ENCODE measurements at regions not wholly inside any gene's neighbourhood (a gene's known extent, or its start where the extent isn't known, plus 50 kb on each side); places are given as distances from the start of the nearest gene placed in this dataset.
A peak's percentile ranks its signal among the peaks of the same experiment; 100 is the strongest.

DNA sequence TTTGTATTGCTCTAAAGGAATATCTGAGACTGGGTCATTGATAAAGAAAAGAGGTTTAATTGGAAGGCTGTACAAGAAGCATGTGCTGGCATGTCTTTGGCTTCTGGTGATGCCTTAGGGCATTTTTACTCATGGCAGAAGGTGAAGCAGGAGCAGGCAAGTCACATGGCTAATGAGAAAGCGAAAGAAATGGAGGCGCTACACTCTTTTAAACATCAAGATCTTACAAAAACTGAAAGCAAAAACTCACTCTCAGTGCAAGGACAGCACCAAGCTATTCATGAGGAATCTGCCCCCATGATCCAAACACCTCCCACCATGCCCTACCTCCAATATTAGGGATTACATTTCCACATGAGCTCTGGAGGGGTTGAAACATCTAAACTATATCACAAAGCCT lies 1458.8 kb upstream of the ACO1 start:
- WGBS, 2 experiments (ENCODE audit: extremely low coverage in 1 of 2, insufficient coverage in 1 of 2, insufficient read length in 1 of 2, insufficient replicate concordance in 2 of 2, low coverage in 1 of 2, low lambda C conversion rate in 2 of 2, missing lambda C conversion rate in 1 of 2), result 81% methylated on average over 2 of the region's 2 CpGs; no CpG with 5 or more reads in 1 of the 2 experiments
- no peaks in the 10 kb centered on the region for H4K20me1 ChIP-seq (replicated peaks in 1 of 2; ENCODE audit: control insufficient read depth in 1 of 2, insufficient read depth in 2 of 2, low read length in 2 of 2)
- no peak overlapping the region for H3K4ac ChIP-seq (replicated peaks; ENCODE audit: insufficient read length, low read depth, low read length)
- no peak overlapping the region for H3K4me2 ChIP-seq (ENCODE audit: insufficient read depth in 1 of 2, low read depth in 2 of 2, low read length in 2 of 2)
- H2AFZ ChIP-seq (ENCODE audit: low read length), result peak overlapping the region; percentile 70; the same call in 1 of the 2 replicates
- H3K9me3 ChIP-seq (ENCODE audit: insufficient read depth in 2 of 2, low read depth in 1 of 2, low read length in 1 of 2), result no peaks in the 10 kb centered on the region; a peak in 1 of 4 replicates
- no peak overlapping the region for H4K91ac ChIP-seq (replicated peaks; ENCODE audit: insufficient read length, low read length)
- H3K4me3 ChIP-seq (ENCODE audit: extremely low read depth in 1 of 4, insufficient read depth in 2 of 4, low read depth in 3 of 4, low read length in 4 of 4), result no peak overlapping the region
- H2BK20ac ChIP-seq (ENCODE audit: low read length), result no peak overlapping the region
- no peaks in the 10 kb centered on the region for H3K4me1 ChIP-seq (replicated peaks in 1 of 4; ENCODE audit: control insufficient read depth in 3 of 4, insufficient read depth in 4 of 4, low read length in 3 of 4)
- no peak overlapping the region for H3K27ac ChIP-seq (ENCODE audit: low read depth, low read length)
- no peak overlapping the region for H3K9ac ChIP-seq (replicated peaks in 1 of 4; ENCODE audit: extremely low read depth in 1 of 4, low read depth in 3 of 4, low read length in 3 of 4)
- no peaks in the 10 kb centered on the region for H3K79me2 ChIP-seq (ENCODE audit: control insufficient read depth in 1 of 2, insufficient read depth in 2 of 2, low read length in 2 of 2)
- no peaks in the 10 kb centered on the region for H3K23me2 ChIP-seq (ENCODE audit: low read depth, low read length)
- H3K56ac ChIP-seq (replicated peaks; ENCODE audit: insufficient read length, low read depth, low read length), result no peak overlapping the region
- CTCF ChIA-PET (ENCODE audit: partially characterized antibody), result no interaction called here
- H3K18ac ChIP-seq (ENCODE audit: extremely low read depth, low read length), result no peak overlapping the region
- H4K5ac ChIP-seq (ENCODE audit: insufficient read length, low read depth, low read length), result no peak overlapping the region
- no peak for DNase-seq (ENCODE audit: low read depth in 1 of 2, low spot score in 2 of 2)
- no peak overlapping the region for H2AK5ac ChIP-seq (ENCODE audit: low read depth, low read length)
- no peak overlapping the region for H3K23ac ChIP-seq (ENCODE audit: insufficient read length)
- no peaks in the 10 kb centered on the region for H3K79me1 ChIP-seq (ENCODE audit: low read depth, low read length)
- no peak overlapping the region for H2BK12ac ChIP-seq (ENCODE audit: low read depth, low read length)
- H4K8ac ChIP-seq (ENCODE audit: extremely low read depth, insufficient read depth, low read length), result no peak overlapping the region
- no peaks in the 10 kb centered on the region for H3K36me3 ChIP-seq (ENCODE audit: control insufficient read depth in 2 of 4, insufficient read depth in 4 of 4, low read length in 3 of 4)
- no peak overlapping the region for H2BK120ac ChIP-seq (replicated peaks; ENCODE audit: low read depth, low read length)
- POLR2A ChIA-PET (ENCODE audit: partially characterized antibody), result no interaction called here
- H3K14ac ChIP-seq (ENCODE audit: insufficient read length), result no peak overlapping the region
- H2BK15ac ChIP-seq (ENCODE audit: low read length), result no peak overlapping the region
- H3K27me3 ChIP-seq (replicated peaks in 1 of 4; ENCODE audit: control insufficient read depth in 3 of 4, extremely low read depth in 1 of 4, insufficient read depth in 3 of 4, low read length in 3 of 4), result no peaks in the 10 kb centered on the region
- no peak overlapping the region for H2BK5ac ChIP-seq (ENCODE audit: low read depth, low read length)
- no peak for FAIRE-seq
- TF ChIP-seq RAD21 (IDR thresholded peaks at IDR 0.05 in 1 of 2, conservative IDR thresholded peaks at IDR 0.05 in 1 of 2; ENCODE audit: low read depth in 2 of 2, low read length in 2 of 2) (no peak), CHD2 (IDR thresholded peaks at IDR 0.05; ENCODE audit: low read length) (no peak), GTF2F1 (IDR thresholded peaks at IDR 0.05; ENCODE audit: borderline replicate concordance, low read depth, low read length) (no peak), JUND (IDR thresholded peaks at IDR 0.05; ENCODE audit: low read length) (no peak), KDM4A (IDR thresholded peaks at IDR 0.05; ENCODE audit: low read depth, low read length, severe bottlenecking) (no peak), KDM1A (IDR thresholded peaks at IDR 0.05; ENCODE audit: borderline replicate concordance, low read length) (no peak), HDAC2 (IDR thresholded peaks at IDR 0.05; ENCODE audit: borderline replicate concordance in 1 of 2, low read depth in 2 of 2, low read length in 2 of 2) (no peak), CEBPB (IDR thresholded peaks at IDR 0.05; ENCODE audit: low read depth, low read length) (no peak), POLR2AphosphoS5 (IDR thresholded peaks at IDR 0.05; ENCODE audit: low read depth, low read length) (no peak), NRF1 (IDR thresholded peaks at IDR 0.05; ENCODE audit: low read depth, low read length) (no peak), CREB1 (IDR thresholded peaks at IDR 0.05) (no peak), SP1 (IDR thresholded peaks at IDR 0.05; ENCODE audit: low read depth, low read length) (no peak)
- TF ChIP-seq, protein P1, sequence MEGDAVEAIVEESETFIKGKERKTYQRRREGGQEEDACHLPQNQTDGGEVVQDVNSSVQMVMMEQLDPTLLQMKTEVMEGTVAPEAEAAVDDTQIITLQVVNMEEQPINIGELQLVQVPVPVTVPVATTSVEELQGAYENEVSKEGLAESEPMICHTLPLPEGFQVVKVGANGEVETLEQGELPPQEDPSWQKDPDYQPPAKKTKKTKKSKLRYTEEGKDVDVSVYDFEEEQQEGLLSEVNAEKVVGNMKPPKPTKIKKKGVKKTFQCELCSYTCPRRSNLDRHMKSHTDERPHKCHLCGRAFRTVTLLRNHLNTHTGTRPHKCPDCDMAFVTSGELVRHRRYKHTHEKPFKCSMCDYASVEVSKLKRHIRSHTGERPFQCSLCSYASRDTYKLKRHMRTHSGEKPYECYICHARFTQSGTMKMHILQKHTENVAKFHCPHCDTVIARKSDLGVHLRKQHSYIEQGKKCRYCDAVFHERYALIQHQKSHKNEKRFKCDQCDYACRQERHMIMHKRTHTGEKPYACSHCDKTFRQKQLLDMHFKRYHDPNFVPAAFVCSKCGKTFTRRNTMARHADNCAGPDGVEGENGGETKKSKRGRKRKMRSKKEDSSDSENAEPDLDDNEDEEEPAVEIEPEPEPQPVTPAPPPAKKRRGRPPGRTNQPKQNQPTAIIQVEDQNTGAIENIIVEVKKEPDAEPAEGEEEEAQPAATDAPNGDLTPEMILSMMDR (IDR thresholded peaks at IDR 0.05; ENCODE audit: control extremely low read depth in 1 of 3, insufficient read depth in 1 of 3, low read depth in 1 of 3, low read length in 3 of 3), result no peak
